ENCODE measurements at regions not wholly inside any gene's neighbourhood (a gene's known extent, or its start where the extent isn't known, plus 50 kb on each side); places are given as distances from the start of the nearest gene placed in this dataset.

- no peaks in the 10 kb centered on the region for H3K27me3 Mint-ChIP-seq (ENCODE audit: unreplicated experiment)
- no peaks in the 10 kb centered on the region for H3K9me3 Mint-ChIP-seq (ENCODE audit: low read depth, unreplicated experiment)
- BruUV-seq (replicated peaks), result no TSS peak
- no peak for TF ChIP-seq CTCF (IDR thresholded peaks at IDR 0.05; ENCODE audit: unreplicated experiment)
- H3K4me3 Mint-ChIP-seq (ENCODE audit: low read depth, unreplicated experiment), result no peak overlapping the region
- no peaks in the 10 kb centered on the region for H3K4me1 Mint-ChIP-seq (ENCODE audit: low read depth, unreplicated experiment)
- no peak for DNase-seq
- H3K36me3 Mint-ChIP-seq (ENCODE audit: insufficient read depth, unreplicated experiment), result no peaks in the 10 kb centered on the region
- intact Hi-C loops (cut with micrococcal nuclease; ENCODE audit: unreplicated experiment), result loop anchor here (10.0 kb wide), 2 partner anchors 278 to 542 kb away; no protein-coding TSS in a partner anchor
- H3K27ac Mint-ChIP-seq (ENCODE audit: unreplicated experiment), result no peak overlapping the region
- CTCF ChIA-PET, result no interaction called here
Observed at GRCh38 chr2:59307196-59307595, 1066.1 kb upstream of the FANCL start.

- Mint-ChIP-seq H3K9me3 (ENCODE audit: low read depth, unreplicated experiment) (no peaks in the 10 kb centered on the region), H3K27ac (ENCODE audit: unreplicated experiment) (no peak overlapping the region), H3K27me3 (ENCODE audit: unreplicated experiment) (peaks cover 5% of the 10 kb centered on the region), H3K4me3 (ENCODE audit: low read depth, unreplicated experiment) (no peak overlapping the region), H3K4me1 (ENCODE audit: low read depth, unreplicated experiment) (no peaks in the 10 kb centered on the region), H3K36me3 (ENCODE audit: insufficient read depth, unreplicated experiment) (no peaks in the 10 kb centered on the region)
- no peak for DNase-seq
- intact Hi-C loops (cut with micrococcal nuclease; ENCODE audit: unreplicated experiment), result loop anchor here (5.0 to 10.0 kb wide), 3 partner anchors 282 to 849 kb away; no protein-coding TSS in a partner anchor
- CTCF ChIA-PET, result no interaction called here
- no peak for TF ChIP-seq CTCF (IDR thresholded peaks at IDR 0.05; ENCODE audit: unreplicated experiment)
- BruUV-seq (replicated peaks), result no TSS peak
Observed at GRCh38 chr2:59303272-59303671, 1062.1 kb upstream of the FANCL start.

- no peak for TF ChIP-seq CTCF (IDR thresholded peaks at IDR 0.05; ENCODE audit: unreplicated experiment)
- Mint-ChIP-seq H3K9me3 (ENCODE audit: low read depth, unreplicated experiment) (no peaks in the 10 kb centered on the region), H3K27me3 (ENCODE audit: unreplicated experiment) (peaks cover 11% of the 10 kb centered on the region), H3K4me1 (ENCODE audit: low read depth, unreplicated experiment) (no peaks in the 10 kb centered on the region), H3K27ac (ENCODE audit: unreplicated experiment) (no peak overlapping the region), H3K36me3 (ENCODE audit: insufficient read depth, unreplicated experiment) (no peaks in the 10 kb centered on the region), H3K4me3 (ENCODE audit: low read depth, unreplicated experiment) (no peak overlapping the region)
- DNase-seq, result no peak
- BruUV-seq (replicated peaks), result no TSS peak
- CTCF ChIA-PET, result no interaction called here
- intact Hi-C loops (cut with micrococcal nuclease; ENCODE audit: unreplicated experiment), result loop anchor here (5.0 to 10.0 kb wide), 3 partner anchors 282 to 850 kb away; no protein-coding TSS in a partner anchor
Observed at GRCh38 chr2:59302683-59303082, 1061.6 kb upstream of the FANCL start.

GRCh38 chr2:59301466-59302402, 1060.6 kb upstream of the FANCL start:
- TF ChIP-seq CTCF (IDR thresholded peaks at IDR 0.05; ENCODE audit: unreplicated experiment), result peak; percentile 31
- Mint-ChIP-seq H3K27me3 (ENCODE audit: unreplicated experiment) (peaks cover 12% of the 10 kb centered on the region), H3K9me3 (ENCODE audit: low read depth, unreplicated experiment) (no peaks in the 10 kb centered on the region), H3K36me3 (ENCODE audit: insufficient read depth, unreplicated experiment) (no peaks in the 10 kb centered on the region), H3K4me3 (ENCODE audit: low read depth, unreplicated experiment) (no peak overlapping the region), H3K27ac (ENCODE audit: unreplicated experiment) (no peak overlapping the region), H3K4me1 (ENCODE audit: low read depth, unreplicated experiment) (no peaks in the 10 kb centered on the region)
- CTCF ChIA-PET, result interaction anchor here (0.6 kb wide), 1 partner anchor 1249 kb away, joined by 3 read pairs; no protein-coding TSS in a partner anchor
- intact Hi-C loops (cut with micrococcal nuclease; ENCODE audit: unreplicated experiment), result loop anchor here (5.0 to 10.0 kb wide), 3 partner anchors 283 to 851 kb away; no protein-coding TSS in a partner anchor
- no TSS peak for BruUV-seq (replicated peaks)
- DNase-seq, result peak; percentile 57

Data from Calu3 (cell line).